ENCODE measurements at regions not wholly inside any gene's neighbourhood (a gene's known extent, or its start where the extent isn't known, plus 50 kb on each side); places are given as distances from the start of the nearest gene placed in this dataset.

DNA sequence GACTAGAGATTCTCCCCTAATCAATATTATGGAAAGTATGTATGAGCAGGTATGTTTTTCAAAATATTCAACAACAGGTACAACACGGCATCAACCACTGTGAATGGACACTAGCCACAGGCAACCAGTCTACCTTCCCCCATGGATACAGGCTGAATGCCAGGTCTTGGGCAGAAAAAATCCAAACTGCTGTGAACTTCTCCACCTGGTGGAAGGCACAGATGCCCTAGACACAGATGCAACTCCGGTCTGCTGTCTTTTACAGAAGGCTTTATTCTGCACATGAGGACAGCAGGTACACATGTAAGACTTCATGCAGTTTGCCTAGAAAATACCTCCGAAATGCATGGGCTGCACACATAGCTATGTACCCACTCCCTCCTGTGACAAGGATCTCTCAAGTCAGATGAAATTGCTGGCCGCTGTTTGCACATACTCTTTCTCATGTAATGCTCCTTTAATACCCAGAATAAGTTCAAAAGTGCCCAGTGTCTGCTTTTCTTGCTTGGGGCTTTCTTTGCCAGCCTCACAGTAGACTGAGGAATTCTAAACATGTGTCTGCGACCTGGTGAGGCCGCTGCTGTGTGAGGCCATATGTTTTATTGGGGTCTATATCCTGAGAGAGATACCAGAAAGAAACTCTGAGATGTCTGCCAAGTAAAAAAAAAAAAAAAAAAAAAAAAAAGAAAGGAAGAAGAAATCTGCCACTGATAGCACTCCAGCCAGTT is 325.9 kb downstream of the FOXO1 start:
- Histone ChIP-seq H3K79me2 (ENCODE audit: insufficient read depth, low read length) (no peaks in the 10 kb centered on the region), H3K4me1 (ENCODE audit: control insufficient read depth in 1 of 2, insufficient read depth in 2 of 2, low read length in 2 of 2) (no peaks in the 10 kb centered on the region), H3K9me3 (replicated peaks in 1 of 2; ENCODE audit: control insufficient read depth in 1 of 2, insufficient read depth in 1 of 2, low read length in 2 of 2) (no peaks in the 10 kb centered on the region), H3K27ac (ENCODE audit: low read depth in 1 of 2, low read length in 2 of 2) (no peak overlapping the region), H3K36me3 (replicated peaks in 1 of 2; ENCODE audit: control insufficient read depth in 1 of 2, insufficient read depth in 2 of 2, low read length in 2 of 2) (no peaks in the 10 kb centered on the region), H3K27me3 (ENCODE audit: control insufficient read depth in 2 of 2, insufficient read depth in 2 of 2, low read length in 2 of 2) (no peaks in the 10 kb centered on the region), H4K20me1 (ENCODE audit: insufficient read depth, low read length) (no peaks in the 10 kb centered on the region), H3K9ac (ENCODE audit: insufficient read depth, low read length, poor library complexity, severe bottlenecking) (no peak overlapping the region), H2AFZ (ENCODE audit: insufficient read depth, low read depth, low read length, poor library complexity, severe bottlenecking) (no peak overlapping the region), H3K4me2 (replicated peaks; ENCODE audit: extremely low read depth, low read length, poor library complexity, severe bottlenecking) (no peak overlapping the region), H3K4me3 (replicated peaks in 1 of 3; ENCODE audit: low read depth in 2 of 3, low read length in 3 of 3) (no peak overlapping the region)
- no peaks in the 10 kb centered on the region for H3K36me3 Mint-ChIP-seq
- intact Hi-C loops (cut with micrococcal nuclease): no loop called here
- peaks cover 0 to 2% (median under 1%) of the 10 kb centered on the region in 7 donors for H3K9me3 Mint-ChIP-seq
- no peak overlapping the region for H3K4me3 Mint-ChIP-seq
- peaks cover 3% of the 10 kb centered on the region for H3K4me1 Mint-ChIP-seq
- no peak for DNase-seq
- H3K27me3 Mint-ChIP-seq (ENCODE audit: low read depth in 3 of 3): peaks cover 0 to 4% (median 1%) of the 10 kb centered on the region in 3 donors
- WGBS (ENCODE audit: insufficient coverage): 96% methylated on average over 3 of the region's 6 CpGs
- no peak overlapping the region for H3K27ac Mint-ChIP-seq
- TF ChIP-seq CTCF (IDR thresholded peaks at IDR 0.05): no peak

DNA sequence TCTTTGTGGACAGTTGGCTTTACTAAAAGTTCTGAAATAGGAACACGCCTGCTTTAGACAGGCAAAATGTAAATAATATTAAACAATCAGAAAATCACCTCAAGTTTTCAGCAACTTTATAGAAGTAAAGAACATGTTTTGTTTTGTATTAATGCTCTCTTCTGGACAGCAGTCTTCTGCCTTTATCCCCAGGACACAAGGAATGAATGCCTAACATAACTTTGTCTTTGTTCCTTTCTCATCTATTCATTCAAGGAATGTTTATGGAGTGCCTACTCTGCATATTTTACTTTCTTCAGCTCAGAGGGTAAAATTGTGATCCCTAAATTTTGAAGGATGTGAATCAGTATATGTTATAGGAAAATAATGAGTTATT is 325.4 kb downstream of the FOXO1 start:
- no peak overlapping the region for H3K27ac Mint-ChIP-seq
- H3K9me3 Mint-ChIP-seq: peaks cover 0 to 2% (median 0%) of the 10 kb centered on the region in 7 donors
- no peak for TF ChIP-seq CTCF (IDR thresholded peaks at IDR 0.05)
- no peaks in the 10 kb centered on the region for H4K20me1 ChIP-seq (ENCODE audit: insufficient read depth, low read length)
- H3K36me3 Mint-ChIP-seq: no peaks in the 10 kb centered on the region
- H3K27ac ChIP-seq (ENCODE audit: low read depth in 1 of 2, low read length in 2 of 2): no peak overlapping the region
- H3K27me3 Mint-ChIP-seq (ENCODE audit: low read depth in 3 of 3): peaks cover 0 to 4% (median 1%) of the 10 kb centered on the region in 3 donors
- no peaks in the 10 kb centered on the region for H3K79me2 ChIP-seq (ENCODE audit: insufficient read depth, low read length)
- H3K4me1 ChIP-seq (ENCODE audit: control insufficient read depth in 1 of 2, insufficient read depth in 2 of 2, low read length in 2 of 2): no peaks in the 10 kb centered on the region
- no peaks in the 10 kb centered on the region for H3K9me3 ChIP-seq (replicated peaks in 1 of 2; ENCODE audit: control insufficient read depth in 1 of 2, insufficient read depth in 1 of 2, low read length in 2 of 2)
- H3K4me2 ChIP-seq (replicated peaks; ENCODE audit: extremely low read depth, low read length, poor library complexity, severe bottlenecking): no peak overlapping the region
- no peak overlapping the region for H3K4me3 Mint-ChIP-seq
- no peaks in the 10 kb centered on the region for H3K36me3 ChIP-seq (replicated peaks in 1 of 2; ENCODE audit: control insufficient read depth in 1 of 2, insufficient read depth in 2 of 2, low read length in 2 of 2)
- H3K9ac ChIP-seq (ENCODE audit: insufficient read depth, low read length, poor library complexity, severe bottlenecking): no peak overlapping the region
- H3K4me3 ChIP-seq (replicated peaks in 1 of 3; ENCODE audit: low read depth in 2 of 3, low read length in 3 of 3): no peak overlapping the region
- H3K4me1 Mint-ChIP-seq: peaks cover 3% of the 10 kb centered on the region
- no peak overlapping the region for H2AFZ ChIP-seq (ENCODE audit: insufficient read depth, low read depth, low read length, poor library complexity, severe bottlenecking)
- no peaks in the 10 kb centered on the region for H3K27me3 ChIP-seq (ENCODE audit: control insufficient read depth in 2 of 2, insufficient read depth in 2 of 2, low read length in 2 of 2)
- intact Hi-C loops (cut with micrococcal nuclease): no loop called here
- DNase-seq: no peak
- no CpG with 5 or more reads among the region's 1 CpG for WGBS (ENCODE audit: insufficient coverage)
